ENCODE measurements at regions not wholly inside any gene's neighbourhood (a gene's known extent, or its start where the extent isn't known, plus 50 kb on each side); places are given as distances from the start of the nearest gene placed in this dataset.

DNA sequence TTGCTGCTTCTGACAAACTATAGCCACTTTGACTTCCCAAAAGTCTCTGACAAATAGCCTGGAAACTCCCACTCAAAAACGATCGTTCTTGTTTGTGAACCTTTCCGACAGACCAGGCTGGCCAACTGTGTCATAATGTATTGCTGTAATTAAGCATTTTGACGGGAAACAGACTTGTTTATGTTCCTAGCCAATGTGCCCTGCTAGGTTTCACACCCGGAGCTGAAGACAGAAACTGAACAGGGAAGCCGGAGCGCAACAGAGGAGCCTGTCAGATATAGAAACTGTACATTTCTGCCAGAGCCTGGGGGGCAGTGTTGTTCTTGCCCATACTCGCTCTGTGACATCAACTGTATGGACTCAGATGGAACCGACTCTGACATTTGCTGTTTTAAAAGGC, 55.3 kb upstream of the C7orf33 start:
- TF ChIP-seq, protein P1, sequence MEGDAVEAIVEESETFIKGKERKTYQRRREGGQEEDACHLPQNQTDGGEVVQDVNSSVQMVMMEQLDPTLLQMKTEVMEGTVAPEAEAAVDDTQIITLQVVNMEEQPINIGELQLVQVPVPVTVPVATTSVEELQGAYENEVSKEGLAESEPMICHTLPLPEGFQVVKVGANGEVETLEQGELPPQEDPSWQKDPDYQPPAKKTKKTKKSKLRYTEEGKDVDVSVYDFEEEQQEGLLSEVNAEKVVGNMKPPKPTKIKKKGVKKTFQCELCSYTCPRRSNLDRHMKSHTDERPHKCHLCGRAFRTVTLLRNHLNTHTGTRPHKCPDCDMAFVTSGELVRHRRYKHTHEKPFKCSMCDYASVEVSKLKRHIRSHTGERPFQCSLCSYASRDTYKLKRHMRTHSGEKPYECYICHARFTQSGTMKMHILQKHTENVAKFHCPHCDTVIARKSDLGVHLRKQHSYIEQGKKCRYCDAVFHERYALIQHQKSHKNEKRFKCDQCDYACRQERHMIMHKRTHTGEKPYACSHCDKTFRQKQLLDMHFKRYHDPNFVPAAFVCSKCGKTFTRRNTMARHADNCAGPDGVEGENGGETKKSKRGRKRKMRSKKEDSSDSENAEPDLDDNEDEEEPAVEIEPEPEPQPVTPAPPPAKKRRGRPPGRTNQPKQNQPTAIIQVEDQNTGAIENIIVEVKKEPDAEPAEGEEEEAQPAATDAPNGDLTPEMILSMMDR (IDR thresholded peaks at IDR 0.05): no peak
- no peak for TF ChIP-seq POLR2A (IDR thresholded peaks at IDR 0.05)

Data from adrenal gland (tissue), 5 donors.